PC-3 (cell line): ENCODE measurements at regions not wholly inside any gene's neighbourhood (a gene's known extent, or its start where the extent isn't known, plus 50 kb on each side); places are given as distances from the start of the nearest gene placed in this dataset.

Experiments
- ATAC-seq: fragments of 200-7000 bp; cut with Tn5 transposase; 2 replicates; pipeline ENCODE4 v1.9.1; 2020; ENCODE audit warnings: mild to moderate bottlenecking, moderate library complexity
- BruUV-seq: library from RNA; stranded (reverse); fragments of 400-500 nt; replicated peaks from 2 replicates; lab custom pipeline; 2021; lab: Mats Ljungman, UMichigan
- CTCF ChIA-PET: fragments of 300-600 bp; sonication (Branson Sonifier 250); formaldehyde crosslinking; loops from one replicate; lab custom pipeline; 2022; ENCODE audit warnings: antibody characterized with exemption; lab: Charles Lee
- POLR2A ChIA-PET: fragments of 300-600 bp; sonication (Branson Sonifier 250); formaldehyde crosslinking; loops from one replicate; lab custom pipeline; 2022; ENCODE audit warnings: antibody characterized with exemption; ENCODE audit not compliant: unreplicated experiment; lab: Charles Lee
- DNase-seq: peaks from one replicate; pipeline ENCODE4 v3.0.0-alpha.2; 2015
- H2AFZ ChIP-seq: fragments of 300-600 bp; sonication (generic); 2 replicates; pipeline ENCODE4 v1.6.0; 2016; ENCODE audit warnings: antibody characterized with exemption, low read length
- H3F3A ChIP-seq: fragments of 300-600 bp; sonication (generic); one replicate; pipeline ENCODE4 v1.6.0; 2017; ENCODE audit warnings: antibody characterized with exemption, low read length, control low read depth, mild to moderate bottlenecking; ENCODE audit not compliant: unreplicated experiment
- H3K27ac ChIP-seq: fragments of 300-600 bp; sonication (generic); 2 replicates; pipeline ENCODE4 v1.5.1; 2016; ENCODE audit warnings: mild to moderate bottlenecking, low read length
- H3K27me3 ChIP-seq: fragments of 300-600 bp; sonication (generic); 2 replicates; pipeline ENCODE4 v1.6.1; 2016; ENCODE audit warnings: low read length, mixed read lengths
- H3K36me3 ChIP-seq: fragments of 300-600 bp; sonication (generic); 2 replicates; pipeline ENCODE4 v1.6.1; 2016; ENCODE audit warnings: low read depth, mixed run types, low read length, mixed read lengths
- H3K4me1 ChIP-seq: fragments of 300-600 bp; sonication (generic); 2 replicates; pipeline ENCODE4 v1.5.1; 2016; ENCODE audit warnings: low read length; ENCODE audit not compliant: insufficient read depth
- H3K4me2 ChIP-seq: fragments of 300-600 bp; sonication (generic); 2 replicates; pipeline ENCODE4 v1.6.0; 2016; ENCODE audit warnings: low read length
- H3K4me3 ChIP-seq: fragments of 300-600 bp; sonication (generic); 2 replicates; pipeline ENCODE4 v1.5.1; 2016; ENCODE audit warnings: mild to moderate bottlenecking, low read length, mixed read lengths
- H3K79me2 ChIP-seq: fragments of 300-600 bp; sonication (generic); 2 replicates; pipeline ENCODE4 v1.6.1; 2017; ENCODE audit warnings: low read length, mixed read lengths
- H3K9ac ChIP-seq: fragments of 300-600 bp; sonication (generic); 2 replicates; pipeline ENCODE4 v1.6.0; 2016; ENCODE audit warnings: mild to moderate bottlenecking, low read length
- H3K9me2 ChIP-seq: fragments of 300-600 bp; sonication (generic); replicated peaks from 2 replicates; pipeline ENCODE4 v1.6.1; 2016; ENCODE audit warnings: mixed run types, low read length, mixed read lengths
- H3K9me3 ChIP-seq: fragments of 300-600 bp; sonication (generic); 2 replicates; pipeline ENCODE4 v1.6.1; 2016; ENCODE audit warnings: low read length, mixed read lengths
- H4K20me1 ChIP-seq: fragments of 300-600 bp; sonication (generic); 2 replicates; pipeline ENCODE4 v1.6.1; 2016; ENCODE audit warnings: low read length, mixed read lengths
- CTCF ChIP-seq: fragments of 300-600 bp; sonication (generic); conservative IDR thresholded peaks from 2 replicates; pipeline ENCODE4 v1.5.1; 2017; ENCODE audit warnings: antibody characterized with exemption, low read depth, mild to moderate bottlenecking, low read length
- EZH2 ChIP-seq: fragments of 300-600 bp; sonication (generic); IDR thresholded peaks from one replicate; pipeline ENCODE4 v1.6.1; 2017; ENCODE audit warnings: antibody characterized with exemption, mild to moderate bottlenecking, low read length; ENCODE audit not compliant: unreplicated experiment
- EZH2phosphoT487 ChIP-seq: fragments of 300-600 bp; sonication (generic); IDR thresholded peaks from 2 replicates; pipeline ENCODE4 v1.6.1; 2018; ENCODE audit warnings: mild to moderate bottlenecking, antibody characterized with exemption, low read length, borderline replicate concordance
- intact Hi-C: fragments of 100-400 bp; cut with micrococcal nuclease; formaldehyde crosslinking; loops from 2 replicates; pipeline ENCODE4 v1.9.0; 2023

DNA sequence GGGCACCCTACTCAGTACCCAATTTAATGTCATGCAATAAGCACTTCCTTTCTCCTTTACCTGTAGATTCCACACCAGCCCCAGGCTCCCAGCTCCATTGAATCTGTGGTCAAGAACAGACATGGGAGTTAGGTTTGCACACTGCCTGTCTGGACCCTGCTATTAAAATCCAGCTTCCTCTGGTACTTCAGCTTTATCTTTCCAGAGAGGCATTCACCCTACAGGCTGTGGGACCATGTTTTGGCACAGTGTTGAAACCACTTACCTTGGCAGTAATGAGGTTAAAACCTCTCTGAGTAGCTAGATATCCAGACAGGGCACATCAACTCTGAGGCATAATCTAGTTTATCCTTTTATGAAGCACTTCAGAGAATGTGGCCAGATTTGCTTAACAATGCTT lies 191.5 kb upstream of the PCSK5 start:
- intact Hi-C loops, result no loop called here
- no peaks in the 10 kb centered on the region for H3K27me3 ChIP-seq
- H2AFZ ChIP-seq, result no peak overlapping the region
- no peak overlapping the region for H3K4me3 ChIP-seq
- no peaks in the 10 kb centered on the region for H3K9me2 ChIP-seq
- no peak overlapping the region for H3K4me2 ChIP-seq
- no peak overlapping the region for H3K9ac ChIP-seq
- H3F3A ChIP-seq, result no peaks in the 10 kb centered on the region
- POLR2A ChIA-PET, result no interaction called here
- no peaks in the 10 kb centered on the region for H3K79me2 ChIP-seq
- BruUV-seq, result no TSS peak
- H3K27ac ChIP-seq, result no peak overlapping the region
- no peaks in the 10 kb centered on the region for H3K4me1 ChIP-seq
- no peaks in the 10 kb centered on the region for H3K9me3 ChIP-seq
- H3K36me3 ChIP-seq, result no peaks in the 10 kb centered on the region
- no peaks in the 10 kb centered on the region for H4K20me1 ChIP-seq
- ATAC-seq (no peak), DNase-seq (no peak)
- TF ChIP-seq EZH2phosphoT487, result no peak
- TF ChIP-seq EZH2, result no peak
- TF ChIP-seq CTCF, result no peak
- CTCF ChIA-PET, result no interaction called here

DNA sequence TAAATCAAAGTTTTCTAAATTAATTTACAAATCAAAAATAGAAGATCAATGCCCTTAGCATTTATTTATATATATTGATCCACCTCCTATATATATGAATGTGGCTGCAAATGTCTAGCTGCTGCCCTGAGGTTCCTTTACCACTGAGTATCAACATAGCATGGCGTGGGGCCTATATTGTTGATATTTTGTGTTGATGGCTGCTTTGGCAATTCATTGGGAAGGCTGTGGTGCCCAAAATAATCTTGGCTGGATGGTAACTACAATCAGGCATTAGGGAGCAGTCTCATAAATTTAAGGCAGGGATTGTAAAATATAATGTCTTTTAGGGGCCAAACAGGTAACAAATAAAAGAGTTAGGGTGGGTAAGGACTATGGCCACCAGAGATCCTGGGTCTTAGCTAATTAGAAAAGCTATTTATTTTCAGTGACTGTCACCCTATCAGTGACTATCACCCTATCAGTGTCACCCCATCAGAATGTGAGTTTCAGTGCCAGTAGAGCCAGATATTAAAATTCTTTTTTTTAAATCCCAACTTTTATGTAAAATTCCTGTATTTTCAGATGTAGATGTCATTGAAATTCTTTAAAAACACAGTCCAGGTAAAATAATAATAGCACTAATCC lies 190.7 kb upstream of the PCSK5 start:
- DNase-seq, result no peak
- H2AFZ ChIP-seq, result no peak overlapping the region
- no peak overlapping the region for H3K27ac ChIP-seq
- H3F3A ChIP-seq, result no peaks in the 10 kb centered on the region
- no peaks in the 10 kb centered on the region for H3K9me3 ChIP-seq
- no peaks in the 10 kb centered on the region for H4K20me1 ChIP-seq
- H3K4me2 ChIP-seq, result no peak overlapping the region
- ChIA-PET CTCF (no interaction called here), POLR2A (no interaction called here)
- no peaks in the 10 kb centered on the region for H3K9me2 ChIP-seq
- no peak for ATAC-seq
- H3K79me2 ChIP-seq, result no peaks in the 10 kb centered on the region
- intact Hi-C loops, result no loop called here
- H3K4me1 ChIP-seq, result no peaks in the 10 kb centered on the region
- H3K4me3 ChIP-seq, result no peak overlapping the region
- H3K27me3 ChIP-seq, result no peaks in the 10 kb centered on the region
- no peak overlapping the region for H3K9ac ChIP-seq
- no peaks in the 10 kb centered on the region for H3K36me3 ChIP-seq
- TF ChIP-seq EZH2phosphoT487 (no peak), EZH2 (no peak), CTCF (no peak)
- no TSS peak for BruUV-seq

DNA sequence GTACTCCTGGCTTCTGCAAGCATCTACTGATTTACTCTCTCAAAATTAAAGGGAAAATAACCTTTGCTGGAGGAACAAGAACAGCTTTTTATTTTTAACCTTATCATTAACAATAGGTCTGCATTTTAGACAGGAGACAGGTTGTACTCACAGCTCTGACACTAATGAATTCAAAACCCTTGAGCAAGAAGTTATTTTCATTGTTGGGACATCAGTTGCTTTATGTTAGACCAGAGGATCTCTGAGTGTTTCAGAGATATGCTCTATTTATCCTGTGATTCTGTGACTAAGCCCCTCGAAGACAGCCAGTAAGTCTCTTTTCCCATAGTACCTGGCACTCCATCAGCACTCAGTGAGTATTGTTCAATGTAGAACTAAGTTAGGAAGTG lies 190.2 kb upstream of the PCSK5 start:
- Histone ChIP-seq H3K9ac (no peak overlapping the region), H3F3A (no peaks in the 10 kb centered on the region), H3K4me1 (no peaks in the 10 kb centered on the region), H3K4me2 (no peak overlapping the region), H3K9me3 (no peaks in the 10 kb centered on the region), H4K20me1 (no peaks in the 10 kb centered on the region), H2AFZ (no peak overlapping the region), H3K9me2 (no peaks in the 10 kb centered on the region), H3K4me3 (no peak overlapping the region), H3K79me2 (no peaks in the 10 kb centered on the region), H3K36me3 (no peaks in the 10 kb centered on the region), H3K27me3 (no peaks in the 10 kb centered on the region), H3K27ac (no peak overlapping the region)
- BruUV-seq, result no TSS peak
- intact Hi-C loops, result no loop called here
- no peak for TF ChIP-seq EZH2
- TF ChIP-seq EZH2phosphoT487, result no peak
- no peak for TF ChIP-seq CTCF
- CTCF ChIA-PET, result no interaction called here
- POLR2A ChIA-PET, result no interaction called here
- ATAC-seq (no peak), DNase-seq (no peak)
